ENCODE measurements at regions not wholly inside any gene's neighbourhood (a gene's known extent, or its start where the extent isn't known, plus 50 kb on each side); places are given as distances from the start of the nearest gene placed in this dataset.
"Not testable (repeated sequence)": the region's sequence is repeated elsewhere in the genome, so short reads cannot be mapped to it uniquely, and the experiment has no call there.

GRCh38 chr6:74891349-74891831 lies 314.5 kb downstream of the COL12A1 start:
- Mint-ChIP-seq H3K9me3 (ENCODE audit: unreplicated experiment) (peaks cover 5% of the 10 kb centered on the region), H3K27me3 (ENCODE audit: low read depth, unreplicated experiment) (no peaks in the 10 kb centered on the region), H3K27ac (ENCODE audit: unreplicated experiment) (no peak overlapping the region), H3K36me3 (ENCODE audit: low read depth, unreplicated experiment) (peaks cover 2% of the 10 kb centered on the region), H3K4me3 (ENCODE audit: unreplicated experiment) (no peak overlapping the region), H3K4me1 (ENCODE audit: low read depth, unreplicated experiment) (no peaks in the 10 kb centered on the region)
- no peaks in the 10 kb centered on the region for H3K36me3 ChIP-seq (ENCODE audit: insufficient read depth, low read length)
- H3K9me3 ChIP-seq (ENCODE audit: insufficient read depth, low read depth, low read length): no peaks in the 10 kb centered on the region
- H3K27ac ChIP-seq (ENCODE audit: low read depth, low read length): no peak overlapping the region
- H3K9ac ChIP-seq (ENCODE audit: low read length): no peak overlapping the region
- FAIRE-seq (no peak), DNase-seq (ENCODE audit: low read depth) (no peak)
- H3K4me3 ChIP-seq (ENCODE audit: insufficient read depth, low read depth, low read length): no peak overlapping the region
- H4K20me1 ChIP-seq (ENCODE audit: insufficient read depth, low read length): no peaks in the 10 kb centered on the region
- no peaks in the 10 kb centered on the region for H3K4me1 ChIP-seq (ENCODE audit: insufficient read depth, low read length)
- H2AFZ ChIP-seq (ENCODE audit: low read depth, low read length): no peak overlapping the region
- TF ChIP-seq CTCF (IDR thresholded peaks at IDR 0.05; ENCODE audit: insufficient read depth, low read depth, low read length) (no peak), EZH2 (IDR thresholded peaks at IDR 0.05; ENCODE audit: insufficient read depth, low read length) (no peak)
- no peaks in the 10 kb centered on the region for H3K79me2 ChIP-seq (ENCODE audit: insufficient read depth, low read length)
- H3K27me3 ChIP-seq (ENCODE audit: insufficient read depth, low read length): no peaks in the 10 kb centered on the region
- H3K4me2 ChIP-seq (ENCODE audit: low read length): no peak overlapping the region

GRCh38 chr6:74889635-74890034 lies 316.2 kb downstream of the COL12A1 start:
- H3K27me3 ChIP-seq (ENCODE audit: insufficient read depth, low read length): no peaks in the 10 kb centered on the region
- FAIRE-seq (no peak), DNase-seq (ENCODE audit: low read depth) (no peak)
- no peak overlapping the region for H3K4me2 ChIP-seq (ENCODE audit: low read length)
- no peaks in the 10 kb centered on the region for H3K36me3 ChIP-seq (ENCODE audit: insufficient read depth, low read length)
- Mint-ChIP-seq H3K4me3 (ENCODE audit: unreplicated experiment) (no peak overlapping the region), H3K36me3 (ENCODE audit: low read depth, unreplicated experiment) (peaks cover 2% of the 10 kb centered on the region), H3K4me1 (ENCODE audit: low read depth, unreplicated experiment) (no peaks in the 10 kb centered on the region), H3K27ac (ENCODE audit: unreplicated experiment) (no peak overlapping the region), H3K27me3 (ENCODE audit: low read depth, unreplicated experiment) (no peaks in the 10 kb centered on the region), H3K9me3 (ENCODE audit: unreplicated experiment) (peaks cover 12% of the 10 kb centered on the region)
- no peaks in the 10 kb centered on the region for H3K9me3 ChIP-seq (ENCODE audit: insufficient read depth, low read depth, low read length)
- no peak overlapping the region for H2AFZ ChIP-seq (ENCODE audit: low read depth, low read length)
- no peak overlapping the region for H3K4me3 ChIP-seq (ENCODE audit: insufficient read depth, low read depth, low read length)
- no peaks in the 10 kb centered on the region for H4K20me1 ChIP-seq (ENCODE audit: insufficient read depth, low read length)
- H3K9ac ChIP-seq (ENCODE audit: low read length): no peak overlapping the region
- no peaks in the 10 kb centered on the region for H3K4me1 ChIP-seq (ENCODE audit: insufficient read depth, low read length)
- TF ChIP-seq EZH2 (IDR thresholded peaks at IDR 0.05; ENCODE audit: insufficient read depth, low read length): no peak
- TF ChIP-seq CTCF (IDR thresholded peaks at IDR 0.05; ENCODE audit: insufficient read depth, low read depth, low read length): no peak
- H3K27ac ChIP-seq (ENCODE audit: low read depth, low read length): no peak overlapping the region
- H3K79me2 ChIP-seq (ENCODE audit: insufficient read depth, low read length): no peaks in the 10 kb centered on the region

- not testable (repeated sequence) for H3K27me3 Mint-ChIP-seq (ENCODE audit: low read depth, unreplicated experiment); H3K27ac ChIP-seq (ENCODE audit: low read depth, low read length); H3K4me1 Mint-ChIP-seq (ENCODE audit: low read depth, unreplicated experiment); H3K27me3 ChIP-seq (ENCODE audit: insufficient read depth, low read length); H3K36me3 Mint-ChIP-seq (ENCODE audit: low read depth, unreplicated experiment); H4K20me1 ChIP-seq (ENCODE audit: insufficient read depth, low read length); H3K9ac ChIP-seq (ENCODE audit: low read length); H3K4me1 ChIP-seq (ENCODE audit: insufficient read depth, low read length); DNase-seq (ENCODE audit: low read depth); H3K4me3 Mint-ChIP-seq (ENCODE audit: unreplicated experiment); H3K4me3 ChIP-seq (ENCODE audit: insufficient read depth, low read depth, low read length); H3K9me3 ChIP-seq (ENCODE audit: insufficient read depth, low read depth, low read length); H3K27ac Mint-ChIP-seq (ENCODE audit: unreplicated experiment); H3K36me3 ChIP-seq (ENCODE audit: insufficient read depth, low read length); H2AFZ ChIP-seq (ENCODE audit: low read depth, low read length); H3K79me2 ChIP-seq (ENCODE audit: insufficient read depth, low read length); H3K4me2 ChIP-seq (ENCODE audit: low read length); FAIRE-seq
- H3K9me3 Mint-ChIP-seq (ENCODE audit: unreplicated experiment): peaks cover 16% of the 10 kb centered on the region
These were observed 317.1 kb downstream of the COL12A1 start for GRCh38 chr6:74888741-74889140.

All from astrocyte (in vitro differentiated cells and primary cell).